Breast epithelium (tissue), 3 donors: ENCODE measurements at regions not wholly inside any gene's neighbourhood (a gene's known extent, or its start where the extent isn't known, plus 50 kb on each side); places are given as distances from the start of the nearest gene placed in this dataset.

Experiments
- POLR2A ChIP-seq: fragments of 450-650 bp; IDR thresholded peaks from one replicate; pipeline ENCODE4 v1.6.1; 2016; ENCODE audit warnings: antibody characterized with exemption, mild to moderate bottlenecking, moderate library complexity
- POLR2AphosphoS5 ChIP-seq, 3 donors: sonication (generic); formaldehyde crosslinking; IDR thresholded peaks; one replicate each; pipeline ENCODE4 v1.6.1; 2017; ENCODE audit warnings: antibody characterized with exemption in 3 of 3
- TF ChIP-seq, protein P1 (sequence below), 3 donors: fragments of 450-650 bp; IDR thresholded peaks; one replicate each; pipeline ENCODE4 v1.5.1; 2016 to 2017; ENCODE audit warnings: antibody characterized with exemption in 3 of 3, mild to moderate bottlenecking in 3 of 3, moderate library complexity in 3 of 3

DNA sequence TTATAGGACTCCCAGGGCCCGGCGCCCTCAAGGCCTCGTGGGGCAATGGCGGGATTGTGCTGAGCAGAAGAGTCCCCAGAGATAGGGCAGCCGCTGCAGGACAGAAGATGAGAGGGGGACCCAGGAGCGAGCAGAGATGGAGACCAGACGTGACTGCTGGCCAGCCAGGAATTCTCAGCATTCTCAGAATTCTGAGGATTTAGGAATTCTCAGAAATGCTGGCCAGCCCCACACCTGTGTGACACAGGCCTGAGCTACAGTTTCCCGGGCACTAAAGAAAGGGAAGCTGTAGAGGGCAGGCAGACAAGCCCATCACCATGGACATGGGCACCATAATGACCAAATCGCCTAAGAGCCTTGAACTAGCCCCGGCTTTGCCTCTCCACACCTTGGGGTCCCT, 186.2 kb upstream of the CDH4 start:
- TF ChIP-seq, protein P1, sequence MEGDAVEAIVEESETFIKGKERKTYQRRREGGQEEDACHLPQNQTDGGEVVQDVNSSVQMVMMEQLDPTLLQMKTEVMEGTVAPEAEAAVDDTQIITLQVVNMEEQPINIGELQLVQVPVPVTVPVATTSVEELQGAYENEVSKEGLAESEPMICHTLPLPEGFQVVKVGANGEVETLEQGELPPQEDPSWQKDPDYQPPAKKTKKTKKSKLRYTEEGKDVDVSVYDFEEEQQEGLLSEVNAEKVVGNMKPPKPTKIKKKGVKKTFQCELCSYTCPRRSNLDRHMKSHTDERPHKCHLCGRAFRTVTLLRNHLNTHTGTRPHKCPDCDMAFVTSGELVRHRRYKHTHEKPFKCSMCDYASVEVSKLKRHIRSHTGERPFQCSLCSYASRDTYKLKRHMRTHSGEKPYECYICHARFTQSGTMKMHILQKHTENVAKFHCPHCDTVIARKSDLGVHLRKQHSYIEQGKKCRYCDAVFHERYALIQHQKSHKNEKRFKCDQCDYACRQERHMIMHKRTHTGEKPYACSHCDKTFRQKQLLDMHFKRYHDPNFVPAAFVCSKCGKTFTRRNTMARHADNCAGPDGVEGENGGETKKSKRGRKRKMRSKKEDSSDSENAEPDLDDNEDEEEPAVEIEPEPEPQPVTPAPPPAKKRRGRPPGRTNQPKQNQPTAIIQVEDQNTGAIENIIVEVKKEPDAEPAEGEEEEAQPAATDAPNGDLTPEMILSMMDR (IDR thresholded peaks at IDR 0.05) = no peak
- TF ChIP-seq POLR2A = no peak
- no peak for TF ChIP-seq POLR2AphosphoS5 (IDR thresholded peaks at IDR 0.05)
